ENCODE measurements at regions not wholly inside any gene's neighbourhood (a gene's known extent, or its start where the extent isn't known, plus 50 kb on each side); places are given as distances from the start of the nearest gene placed in this dataset.

DNA sequence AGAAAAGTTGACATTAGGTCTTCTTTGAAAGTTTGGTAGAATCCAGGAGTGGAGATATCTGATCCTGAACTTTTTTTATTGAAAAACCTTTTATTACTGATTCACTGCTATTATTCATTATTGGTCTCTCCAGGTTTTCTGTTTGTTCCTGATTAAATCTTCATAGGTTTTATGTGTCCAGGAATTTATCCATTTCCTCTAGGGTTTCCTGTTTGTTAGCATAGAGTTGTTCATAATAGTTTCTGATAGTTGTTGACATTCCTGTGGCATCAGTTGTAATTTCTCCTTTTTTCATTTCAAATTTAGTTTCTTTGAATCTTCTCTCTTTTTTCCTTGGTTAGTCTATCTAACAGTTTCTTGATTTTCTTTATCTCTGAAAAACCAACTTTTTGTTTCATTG, 370.3 kb downstream of the SLC6A15 start:
- Mint-ChIP-seq H3K9me3 (peaks cover 8% of the 10 kb centered on the region), H3K27me3 (no peaks in the 10 kb centered on the region), H3K4me3 (no peak overlapping the region), H3K4me1 (ENCODE audit: low read depth) (no peaks in the 10 kb centered on the region), H3K27ac (no peak overlapping the region), H3K36me3 (ENCODE audit: low read depth) (no peaks in the 10 kb centered on the region)
- CTCF ChIA-PET = no interaction called here
- ATAC-seq (ENCODE audit: poor library complexity) = no peak
- Histone ChIP-seq H3K27ac (ENCODE audit: low read depth in 1 of 2, low read length in 2 of 2) (no peak overlapping the region), H3K4me3 (ENCODE audit: low read length) (no peak overlapping the region), H3K9me3 (ENCODE audit: control insufficient read depth in 1 of 2, insufficient read depth in 1 of 2, low read length in 2 of 2) (peaks cover 0 to 9% of the 10 kb centered on the region in 2 experiments), H3K36me3 (ENCODE audit: insufficient read depth, low read length) (no peaks in the 10 kb centered on the region), H3K4me1 (ENCODE audit: insufficient read depth, low read length) (no peaks in the 10 kb centered on the region), H3K27me3 (ENCODE audit: control insufficient read depth in 1 of 2, insufficient read depth in 2 of 2, low read length in 2 of 2) (no peaks in the 10 kb centered on the region)
- POLR2A ChIA-PET = no interaction called here
- intact Hi-C loops (cut with DNase I, micrococcal nuclease) = no loop called here
- no peak for DNase-seq
- TF ChIP-seq, protein P1, sequence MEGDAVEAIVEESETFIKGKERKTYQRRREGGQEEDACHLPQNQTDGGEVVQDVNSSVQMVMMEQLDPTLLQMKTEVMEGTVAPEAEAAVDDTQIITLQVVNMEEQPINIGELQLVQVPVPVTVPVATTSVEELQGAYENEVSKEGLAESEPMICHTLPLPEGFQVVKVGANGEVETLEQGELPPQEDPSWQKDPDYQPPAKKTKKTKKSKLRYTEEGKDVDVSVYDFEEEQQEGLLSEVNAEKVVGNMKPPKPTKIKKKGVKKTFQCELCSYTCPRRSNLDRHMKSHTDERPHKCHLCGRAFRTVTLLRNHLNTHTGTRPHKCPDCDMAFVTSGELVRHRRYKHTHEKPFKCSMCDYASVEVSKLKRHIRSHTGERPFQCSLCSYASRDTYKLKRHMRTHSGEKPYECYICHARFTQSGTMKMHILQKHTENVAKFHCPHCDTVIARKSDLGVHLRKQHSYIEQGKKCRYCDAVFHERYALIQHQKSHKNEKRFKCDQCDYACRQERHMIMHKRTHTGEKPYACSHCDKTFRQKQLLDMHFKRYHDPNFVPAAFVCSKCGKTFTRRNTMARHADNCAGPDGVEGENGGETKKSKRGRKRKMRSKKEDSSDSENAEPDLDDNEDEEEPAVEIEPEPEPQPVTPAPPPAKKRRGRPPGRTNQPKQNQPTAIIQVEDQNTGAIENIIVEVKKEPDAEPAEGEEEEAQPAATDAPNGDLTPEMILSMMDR (IDR thresholded peaks at IDR 0.05) = no peak

DNA sequence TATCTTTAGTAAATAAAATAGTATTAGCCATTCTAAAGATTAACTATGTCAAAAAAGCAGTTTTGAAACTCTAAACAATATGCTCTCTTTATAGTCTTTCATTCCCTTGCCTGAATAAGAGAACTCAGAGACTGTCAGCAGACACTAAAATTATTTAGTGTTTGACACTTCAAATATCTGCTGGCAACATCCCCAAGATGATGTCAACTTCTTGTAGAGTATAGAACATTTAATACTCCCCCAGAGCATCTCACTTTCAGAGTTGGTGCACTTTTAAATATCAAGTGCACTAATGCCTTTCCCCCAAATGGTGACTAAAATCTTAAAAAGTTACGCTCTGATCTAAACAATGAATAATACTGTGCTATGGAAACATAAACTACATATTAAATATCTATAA, 374.9 kb downstream of the SLC6A15 start:
- no peak for DNase-seq
- Histone ChIP-seq H3K4me3 (ENCODE audit: low read length) (no peak overlapping the region), H3K27ac (ENCODE audit: low read depth in 1 of 2, low read length in 2 of 2) (no peak overlapping the region), H3K27me3 (ENCODE audit: control insufficient read depth in 1 of 2, insufficient read depth in 2 of 2, low read length in 2 of 2) (no peaks in the 10 kb centered on the region), H3K9me3 (ENCODE audit: control insufficient read depth in 1 of 2, insufficient read depth in 1 of 2, low read length in 2 of 2) (peaks cover 0 to 3% of the 10 kb centered on the region in 2 experiments), H3K36me3 (ENCODE audit: insufficient read depth, low read length) (no peaks in the 10 kb centered on the region), H3K4me1 (ENCODE audit: insufficient read depth, low read length) (no peaks in the 10 kb centered on the region)
- H3K27ac Mint-ChIP-seq = no peak overlapping the region
- ChIA-PET POLR2A (no interaction called here), CTCF (no interaction called here)
- no peak for ATAC-seq (ENCODE audit: poor library complexity)
- no peak overlapping the region for H3K4me3 Mint-ChIP-seq
- H3K36me3 Mint-ChIP-seq (ENCODE audit: low read depth) = no peaks in the 10 kb centered on the region
- H3K27me3 Mint-ChIP-seq = no peaks in the 10 kb centered on the region
- H3K9me3 Mint-ChIP-seq = no peaks in the 10 kb centered on the region
- intact Hi-C loops (cut with DNase I, micrococcal nuclease) = no loop called here
- TF ChIP-seq, protein P1 (IDR thresholded peaks at IDR 0.05) = no peak
- H3K4me1 Mint-ChIP-seq (ENCODE audit: low read depth) = no peaks in the 10 kb centered on the region

DNA sequence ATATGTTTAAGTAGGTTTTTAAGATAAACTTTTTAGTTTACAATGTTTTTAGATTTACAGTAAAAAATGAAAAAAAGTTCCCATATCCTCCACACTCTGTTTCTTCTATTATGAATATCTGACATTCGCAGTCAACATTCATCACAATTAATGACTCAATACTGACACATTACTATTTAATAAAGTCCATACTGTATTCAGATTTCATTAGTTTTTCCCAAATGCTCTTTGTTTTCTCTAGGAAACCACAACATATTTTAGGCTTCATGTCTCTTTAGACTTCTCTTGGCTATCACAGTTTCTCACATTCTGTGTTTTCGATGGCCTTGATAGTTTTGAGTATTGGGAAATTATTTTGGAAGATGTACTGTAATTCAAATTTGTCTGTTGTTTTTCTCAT, 399.8 kb downstream of the SLC6A15 start:
- no peak for ATAC-seq (ENCODE audit: poor library complexity)
- intact Hi-C loops (cut with DNase I, micrococcal nuclease) = no loop called here
- Mint-ChIP-seq H3K36me3 (ENCODE audit: low read depth) (no peaks in the 10 kb centered on the region), H3K27ac (no peak overlapping the region), H3K4me1 (ENCODE audit: low read depth) (no peaks in the 10 kb centered on the region), H3K9me3 (no peaks in the 10 kb centered on the region), H3K4me3 (no peak overlapping the region), H3K27me3 (no peaks in the 10 kb centered on the region)
- Histone ChIP-seq H3K4me3 (ENCODE audit: low read length) (no peak overlapping the region), H3K27ac (ENCODE audit: low read depth in 1 of 2, low read length in 2 of 2) (no peak overlapping the region), H3K4me1 (ENCODE audit: insufficient read depth, low read length) (no peaks in the 10 kb centered on the region), H3K9me3 (ENCODE audit: control insufficient read depth in 1 of 2, insufficient read depth in 1 of 2, low read length in 2 of 2) (no peaks in the 10 kb centered on the region), H3K27me3 (ENCODE audit: control insufficient read depth in 1 of 2, insufficient read depth in 2 of 2, low read length in 2 of 2) (no peaks in the 10 kb centered on the region), H3K36me3 (ENCODE audit: insufficient read depth, low read length) (no peaks in the 10 kb centered on the region)
- ChIA-PET CTCF (no interaction called here), POLR2A (no interaction called here)
- TF ChIP-seq, protein P1 (IDR thresholded peaks at IDR 0.05) = no peak
- DNase-seq = no peak

All from CD4-positive, alpha-beta T cell (primary cell).